Nephron (organoid): ENCODE measurements at regions not wholly inside any gene's neighbourhood (a gene's known extent, or its start where the extent isn't known, plus 50 kb on each side); places are given as distances from the start of the nearest gene placed in this dataset.
"Not testable (repeated sequence)": the region's sequence is repeated elsewhere in the genome, so short reads cannot be mapped to it uniquely, and the experiment has no call there.

Experiments
- H3K27ac Mint-ChIP-seq, 3 experiments: 2 replicates each; pipeline ENCODE4 v1.8.0; 2020; ENCODE audit warnings: mixed read lengths in 3 of 3, mild to moderate bottlenecking in 2 of 3, moderate library complexity in 1 of 3
- H3K27me3 Mint-ChIP-seq: 2 replicates; pipeline ENCODE4 v1.8.0; 2021; ENCODE audit warnings: low read depth, mild to moderate bottlenecking, moderate library complexity, mixed read lengths
- H3K36me3 Mint-ChIP-seq: 2 replicates; pipeline ENCODE4 v1.8.0; 2020; ENCODE audit warnings: low read depth, mixed read lengths
- H3K4me1 Mint-ChIP-seq: 2 replicates; pipeline ENCODE4 v1.8.0; 2020; ENCODE audit warnings: mixed read lengths
- H3K4me3 Mint-ChIP-seq, 3 experiments: 2 replicates each; pipeline ENCODE4 v1.8.0; 2020; ENCODE audit warnings: mild to moderate bottlenecking in 3 of 3, mixed read lengths in 3 of 3, moderate library complexity in 2 of 3
- H3K9me3 Mint-ChIP-seq: 2 replicates; pipeline ENCODE4 v1.8.0; 2020; ENCODE audit warnings: mixed read lengths
- CTCF ChIP-seq, 3 experiments: fragments of 200-600 bp; sonication (generic); IDR thresholded peaks; one replicate each; pipeline ENCODE4 v1.5.0; 2021; ENCODE audit warnings: antibody characterized with exemption in 3 of 3; ENCODE audit not compliant: unreplicated experiment in 3 of 3

- H3K27ac Mint-ChIP-seq, H3K4me3 Mint-ChIP-seq, H3K36me3 Mint-ChIP-seq, H3K27me3 Mint-ChIP-seq, H3K4me1 Mint-ChIP-seq: not testable (repeated sequence)
- H3K9me3 Mint-ChIP-seq: peaks cover 14% of the 10 kb centered on the region
Observed at GRCh38 chr4:121616449-121616848, 80.3 kb downstream of the ANXA5 start.

- Mint-ChIP-seq H3K36me3 (no peaks in the 10 kb centered on the region), H3K27ac (no peak overlapping the region), H3K4me1 (no peaks in the 10 kb centered on the region), H3K9me3 (peaks cover 6% of the 10 kb centered on the region), H3K4me3 (no peak overlapping the region), H3K27me3 (no peaks in the 10 kb centered on the region)
- no peak for TF ChIP-seq CTCF (IDR thresholded peaks at IDR 0.05; ENCODE audit: unreplicated experiment in 3 of 3)
Observed at GRCh38 chr4:121614101-121614500, 82.7 kb downstream of the ANXA5 start.

- no peak overlapping the region for H3K27ac Mint-ChIP-seq
- H3K4me1 Mint-ChIP-seq: no peaks in the 10 kb centered on the region
- no peak overlapping the region for H3K4me3 Mint-ChIP-seq
- no peak for TF ChIP-seq CTCF (IDR thresholded peaks at IDR 0.05; ENCODE audit: unreplicated experiment in 3 of 3)
- no peaks in the 10 kb centered on the region for H3K36me3 Mint-ChIP-seq
- no peaks in the 10 kb centered on the region for H3K27me3 Mint-ChIP-seq
- no peaks in the 10 kb centered on the region for H3K9me3 Mint-ChIP-seq
Observed at GRCh38 chr4:121599049-121599448, 97.7 kb downstream of the ANXA5 start.

- H3K4me3 Mint-ChIP-seq: no peak overlapping the region
- no peak overlapping the region for H3K27ac Mint-ChIP-seq
- no peaks in the 10 kb centered on the region for H3K36me3 Mint-ChIP-seq
- peaks cover 5% of the 10 kb centered on the region for H3K9me3 Mint-ChIP-seq
- TF ChIP-seq CTCF (IDR thresholded peaks at IDR 0.05; ENCODE audit: unreplicated experiment in 3 of 3): no peak
- H3K4me1 Mint-ChIP-seq: no peaks in the 10 kb centered on the region
- no peaks in the 10 kb centered on the region for H3K27me3 Mint-ChIP-seq
Observed at GRCh38 chr4:121597346-121597934, 99.3 kb downstream of the ANXA5 start.

GRCh38 chr4:121594796-121595526, 101.8 kb downstream of the ANXA5 start:
- peaks cover 5% of the 10 kb centered on the region for H3K9me3 Mint-ChIP-seq
- no peaks in the 10 kb centered on the region for H3K4me1 Mint-ChIP-seq
- TF ChIP-seq CTCF (IDR thresholded peaks at IDR 0.05; ENCODE audit: unreplicated experiment in 3 of 3): no peak
- H3K4me3 Mint-ChIP-seq: no peak overlapping the region
- no peaks in the 10 kb centered on the region for H3K36me3 Mint-ChIP-seq
- H3K27ac Mint-ChIP-seq: no peak overlapping the region
- H3K27me3 Mint-ChIP-seq: no peaks in the 10 kb centered on the region

- no peak for TF ChIP-seq CTCF (IDR thresholded peaks at IDR 0.05; ENCODE audit: unreplicated experiment in 3 of 3)
- Mint-ChIP-seq H3K4me1 (no peaks in the 10 kb centered on the region), H3K4me3 (no peak overlapping the region), H3K9me3 (peaks cover 5% of the 10 kb centered on the region), H3K36me3 (no peaks in the 10 kb centered on the region), H3K27ac (no peak overlapping the region), H3K27me3 (no peaks in the 10 kb centered on the region)
Observed at GRCh38 chr4:121593760-121594159, 103.0 kb downstream of the ANXA5 start.

- not testable (repeated sequence) for H3K36me3 Mint-ChIP-seq, H3K27ac Mint-ChIP-seq, H3K4me3 Mint-ChIP-seq
Observed at GRCh38 chr4:121592257-121592656, 104.5 kb downstream of the ANXA5 start.

More at GRCh38 chr4:121592257-121592656, 104.5 kb downstream of the ANXA5 start:
- H3K9me3 Mint-ChIP-seq, H3K4me1 Mint-ChIP-seq, H3K27me3 Mint-ChIP-seq: not testable (repeated sequence)
